Amygdala (tissue), 56 donors: ENCODE measurements at regions not wholly inside any gene's neighbourhood (a gene's known extent, or its start where the extent isn't known, plus 50 kb on each side); places are given as distances from the start of the nearest gene placed in this dataset.
A peak's percentile ranks its signal among the peaks of the same experiment; 100 is the strongest.

Experiments used
- DNase-seq, 56 donors: peaks; one replicate each; lab custom pipeline; 2025; lab: John Stamatoyannopoulos, UW

- DNase-seq: no peak
Observed at GRCh38 chr11:71201936-71202597, 50.3 kb downstream of the SHANK2 start.

DNA sequence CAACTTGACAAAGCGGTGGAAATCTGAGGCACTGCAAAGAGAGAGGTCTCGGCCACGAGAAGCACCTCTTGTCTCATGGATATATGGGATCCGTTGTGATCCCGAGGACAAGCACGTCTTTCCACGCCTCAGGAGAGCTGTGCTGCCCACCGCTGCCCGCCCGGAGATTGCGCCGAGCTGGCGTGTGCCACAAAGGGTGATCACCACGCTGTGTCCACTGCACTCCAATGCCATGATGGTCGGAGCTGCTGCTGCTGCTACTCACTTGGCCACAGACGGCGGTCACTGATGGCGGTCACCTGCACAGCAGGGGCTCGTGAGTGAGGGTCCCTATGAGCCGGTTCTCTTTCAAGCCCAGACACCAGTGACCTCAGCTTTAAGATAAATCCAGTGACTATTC, 51.1 kb downstream of the SHANK2 start:
- peak in 1 of 56 donors; percentile 6 for DNase-seq

DNA sequence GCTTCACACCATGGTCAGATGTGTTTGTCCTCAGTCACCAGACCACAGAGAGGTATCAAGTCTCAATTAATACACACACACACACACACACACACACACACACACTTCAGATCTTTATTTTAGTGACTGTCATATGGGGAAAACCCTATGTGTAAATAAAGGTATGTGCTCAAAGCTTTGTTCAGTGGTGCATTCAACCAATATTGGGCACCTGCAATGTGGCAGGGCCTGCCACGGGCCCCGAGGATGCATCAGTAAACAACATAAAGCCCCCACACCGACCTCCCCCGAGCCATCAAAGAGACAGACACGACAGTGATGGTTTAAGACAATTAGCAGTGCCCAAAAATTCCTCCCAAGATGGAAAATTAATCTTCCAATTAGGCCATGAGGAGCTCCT, 51.6 kb downstream of the SHANK2 start:
- DNase-seq: no peak

- DNase-seq: no peak
Observed at GRCh38 chr11:71200172-71200716, 52.1 kb downstream of the SHANK2 start.

- no peak for DNase-seq
Observed at GRCh38 chr11:71199226-71199820, 53.1 kb downstream of the SHANK2 start.

GRCh38 chr11:71198823-71199165, 53.6 kb downstream of the SHANK2 start:
- no peak for DNase-seq

GRCh38 chr11:71198141-71198822, 54.1 kb downstream of the SHANK2 start:
- no peak for DNase-seq

DNA sequence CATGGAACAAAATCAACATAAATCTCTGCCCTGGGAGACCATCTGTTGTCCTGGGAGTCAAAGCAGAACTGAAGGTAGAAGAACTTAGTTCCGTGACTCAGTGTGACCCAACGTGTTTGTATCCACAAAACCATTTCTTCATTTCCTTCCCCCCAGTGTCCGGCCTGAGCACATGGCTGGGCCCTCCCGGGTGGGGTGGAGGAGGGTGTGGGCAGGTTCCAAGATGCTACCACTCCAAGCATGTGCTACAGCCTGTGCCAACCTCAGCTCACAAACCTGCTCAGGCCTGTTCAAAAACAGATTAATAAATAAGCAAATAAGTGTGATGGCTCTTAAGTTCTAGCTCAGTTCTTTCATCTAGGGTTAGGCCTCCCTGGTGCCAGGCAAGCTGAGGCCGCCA, 55.3 kb downstream of the SHANK2 start:
- no peak for DNase-seq

DNA sequence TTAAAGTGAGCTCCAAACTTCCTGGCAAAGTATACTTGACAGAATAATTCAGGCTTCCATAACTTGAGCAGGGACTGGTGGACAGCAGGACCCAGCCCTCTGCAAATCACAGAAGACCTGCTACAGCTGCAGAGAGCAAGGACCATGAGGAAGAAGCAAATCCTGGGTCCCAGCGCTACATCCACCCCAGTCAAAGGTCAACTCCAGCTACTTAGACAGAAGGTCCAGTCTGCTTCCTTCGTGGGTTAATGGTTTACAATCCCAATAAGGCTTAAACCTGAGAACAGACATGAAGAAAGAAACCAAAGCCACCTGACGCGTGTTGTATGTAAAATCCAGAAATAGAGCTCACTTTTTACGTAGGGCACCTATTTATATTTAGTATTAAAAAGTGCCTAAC, 57.7 kb downstream of the SHANK2 start:
- no peak for DNase-seq

GRCh38 chr11:71193431-71193830, 58.9 kb downstream of the SHANK2 start:
- DNase-seq: no peak

DNA sequence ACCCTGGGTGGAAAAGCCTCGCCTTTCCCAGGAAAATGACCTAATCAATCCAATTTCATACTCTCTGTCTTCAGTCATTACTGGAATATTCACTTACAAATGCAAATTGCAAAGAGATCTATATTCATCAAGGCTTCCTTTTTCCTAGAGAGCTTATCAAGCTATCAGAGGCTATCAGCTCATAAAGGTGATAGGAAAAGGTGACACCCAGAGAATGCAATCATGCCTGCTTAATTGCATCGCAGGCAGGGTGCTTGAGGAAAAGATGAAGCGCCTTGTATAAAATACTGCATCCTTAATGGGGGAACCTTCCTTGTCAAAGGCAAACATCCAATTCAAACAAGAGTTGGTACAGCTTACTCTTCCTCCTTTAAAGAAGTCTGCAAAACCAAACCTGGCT, 59.7 kb downstream of the SHANK2 start:
- no peak for DNase-seq

DNA sequence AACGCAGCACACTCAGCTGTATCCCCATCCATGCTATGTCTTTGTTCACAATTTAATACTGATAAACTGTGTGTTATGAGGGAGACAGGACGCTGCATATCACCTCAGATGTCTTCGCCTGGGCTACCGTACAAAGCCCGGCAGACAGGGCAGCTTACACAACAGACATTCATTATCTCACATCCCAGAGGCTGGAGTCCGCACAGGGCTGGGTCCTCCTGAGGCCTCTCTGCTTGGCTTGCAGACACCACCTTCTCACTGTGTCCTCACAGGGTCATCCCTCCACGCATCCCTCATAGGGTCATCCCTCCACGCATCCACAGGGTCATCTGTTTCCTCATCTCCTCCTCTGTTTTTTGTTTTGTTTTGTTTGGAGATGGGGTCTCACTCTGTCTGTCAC, 61.2 kb downstream of the SHANK2 start:
- DNase-seq: no peak

GRCh38 chr11:71190551-71190950, 61.8 kb downstream of the SHANK2 start:
- DNase-seq: no peak

DNA sequence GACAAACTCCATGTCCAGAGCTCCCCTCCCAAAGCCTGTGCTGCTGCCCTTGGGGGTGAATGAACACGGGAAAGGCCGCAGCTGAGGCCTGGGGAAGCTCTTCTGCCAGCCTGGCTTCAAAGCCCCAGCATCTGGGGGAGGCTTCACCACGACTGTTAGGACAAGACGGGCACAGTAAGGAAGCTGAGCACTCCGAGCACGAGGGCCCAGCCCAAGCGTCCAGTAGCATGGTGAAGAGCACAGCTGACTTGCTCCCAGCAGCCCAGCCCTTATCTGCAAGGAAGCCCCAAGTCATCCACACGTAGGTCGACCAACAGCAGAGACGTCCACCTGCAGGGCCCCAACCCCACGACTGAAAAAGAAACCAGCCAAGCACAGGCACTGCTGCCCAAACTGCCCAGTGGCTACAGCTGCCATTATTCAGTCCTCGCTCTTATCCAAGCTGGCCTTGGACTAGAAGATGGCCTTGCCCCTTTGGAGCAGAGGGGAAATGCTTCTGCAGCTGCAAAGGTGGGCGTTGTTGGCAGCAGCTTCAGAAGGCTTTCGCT, 62.5 kb downstream of the SHANK2 start:
- no peak for DNase-seq

DNA sequence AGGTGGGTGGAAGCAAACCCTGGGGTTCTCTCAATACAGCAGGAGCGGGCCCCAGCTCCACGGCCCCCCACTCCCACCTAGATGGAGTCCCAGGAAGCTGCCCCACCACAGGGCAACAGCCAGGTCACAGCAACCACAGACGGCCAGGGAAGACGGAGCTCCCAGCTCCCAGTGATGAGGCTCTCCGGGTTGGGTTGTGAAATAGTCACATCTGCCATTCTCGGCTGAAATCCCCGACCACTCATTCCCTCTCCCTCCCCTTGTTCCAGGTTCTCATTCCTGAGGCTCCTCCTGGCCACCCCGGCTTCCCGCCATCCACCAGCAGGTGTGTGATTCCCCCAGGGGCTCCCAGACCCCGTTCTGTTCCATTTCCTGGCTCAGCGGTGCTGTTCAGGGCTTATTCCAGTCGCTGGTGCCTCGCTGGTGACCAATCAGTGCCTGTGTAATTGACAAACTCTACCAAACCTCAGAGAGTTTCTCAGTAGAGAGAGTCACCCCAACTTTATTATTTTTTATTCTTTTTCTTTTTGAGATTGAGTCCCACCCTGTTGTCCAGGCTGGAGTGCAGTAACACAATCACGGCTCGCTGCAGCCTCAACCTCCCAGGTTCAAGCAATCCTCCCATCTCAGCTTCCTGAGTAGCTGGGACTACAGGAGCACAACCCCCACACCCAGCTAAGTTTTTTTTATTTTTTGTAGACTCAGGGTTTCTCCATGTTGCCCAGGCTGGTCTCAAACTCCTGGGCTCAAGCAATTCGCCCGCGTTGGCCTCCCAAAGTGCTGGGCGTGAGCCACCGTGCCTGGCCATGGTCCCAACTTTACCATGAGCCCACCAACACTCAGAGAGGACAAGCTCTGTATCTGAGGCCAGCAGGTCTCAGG, 63.2 kb downstream of the SHANK2 start:
- no peak for DNase-seq

GRCh38 chr11:71188073-71188472, 64.3 kb downstream of the SHANK2 start:
- DNase-seq: no peak

DNA sequence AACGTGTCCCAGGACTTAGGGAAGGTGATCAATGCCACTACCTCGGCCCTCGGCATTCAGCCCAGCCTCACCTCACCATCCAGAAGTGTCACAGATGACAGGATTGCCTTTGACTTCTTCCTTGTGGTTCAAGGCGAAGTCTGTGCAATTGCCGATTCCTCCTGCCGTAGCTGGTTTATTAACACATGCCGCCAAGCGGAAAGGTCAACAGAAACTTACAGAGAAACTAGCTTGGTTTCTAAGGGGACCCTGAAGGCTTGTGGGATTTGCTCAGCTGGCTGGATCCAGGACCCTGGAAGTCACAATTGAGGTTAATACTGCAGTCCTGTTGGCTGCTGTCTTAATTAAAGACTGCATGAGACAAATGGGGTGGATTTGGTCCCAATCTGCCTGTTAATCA, 65.6 kb downstream of the SHANK2 start:
- no peak for DNase-seq

DNA sequence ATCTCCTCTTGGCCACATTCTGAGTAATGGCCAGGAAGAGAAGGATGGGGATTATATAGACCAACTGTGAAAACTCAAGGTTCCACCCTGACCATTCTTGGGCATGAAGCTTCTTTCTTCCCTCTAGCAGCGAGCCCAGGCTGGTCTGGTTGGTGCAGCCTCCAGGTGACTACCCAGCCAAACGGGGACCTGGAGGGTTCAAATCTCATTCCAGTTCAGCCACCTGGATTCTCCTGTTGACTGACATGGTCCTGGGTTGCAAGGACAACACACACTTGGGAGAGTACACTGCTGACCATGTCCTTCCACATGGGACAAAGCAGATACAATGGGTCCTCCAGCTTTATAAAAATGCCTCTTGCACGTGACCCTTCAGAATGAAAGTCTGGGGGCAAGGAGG, 67.0 kb downstream of the SHANK2 start:
- no peak for DNase-seq

DNA sequence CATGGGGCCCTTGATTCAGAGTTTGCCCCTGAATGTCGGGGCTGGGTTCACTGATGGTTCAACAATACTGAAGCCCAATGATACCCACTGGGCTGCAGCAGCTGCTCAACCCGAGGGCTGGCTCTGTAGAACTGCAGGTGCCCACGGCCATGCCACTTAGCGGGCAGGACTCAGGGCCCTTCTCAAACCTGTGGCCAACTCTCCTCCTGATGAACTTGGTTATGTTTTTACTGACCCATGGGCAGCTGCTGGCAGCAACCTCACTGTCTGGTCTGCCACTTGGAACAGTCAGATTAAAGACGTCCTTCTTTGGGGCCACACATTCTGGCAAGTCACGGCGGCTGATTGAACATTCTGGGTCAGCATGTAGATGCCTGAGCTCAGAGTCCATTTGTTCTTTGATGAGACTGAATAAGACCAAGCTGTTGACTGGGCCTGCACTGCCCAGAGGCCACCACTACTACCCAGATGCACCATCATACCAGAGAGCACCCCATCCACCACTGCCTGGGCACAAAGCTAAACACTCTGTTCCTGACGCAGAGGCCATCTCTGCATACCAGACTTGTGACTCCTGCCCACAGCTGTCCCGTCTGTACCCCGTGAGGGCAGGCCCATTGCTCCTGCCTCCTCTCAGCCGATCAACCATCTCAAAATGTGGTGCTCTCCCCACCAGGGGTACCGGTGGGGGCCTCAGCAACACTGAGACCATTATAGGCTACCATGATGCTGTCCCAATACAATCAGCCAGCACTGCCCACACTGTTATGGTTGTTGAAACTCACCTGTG, 67.8 kb downstream of the SHANK2 start:
- DNase-seq: no peak

DNA sequence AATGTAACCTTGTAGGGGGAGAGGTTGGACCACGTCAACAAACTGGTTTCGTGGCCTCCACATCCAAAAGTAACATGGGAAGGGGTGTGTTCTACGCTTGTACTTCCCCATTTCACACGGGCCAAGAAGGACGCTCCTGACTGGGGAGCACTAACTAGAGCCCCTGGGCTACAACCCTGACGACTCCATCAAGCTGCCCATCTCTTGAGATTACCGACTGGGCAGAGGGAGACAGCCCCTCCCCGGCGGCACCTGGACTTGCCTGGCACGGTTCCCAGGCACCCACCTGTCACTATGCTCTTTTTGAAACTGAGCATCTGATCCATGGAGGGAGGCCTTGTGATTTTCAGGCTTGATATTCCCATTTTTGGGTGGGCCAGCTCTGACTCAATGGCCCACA, 68.5 kb downstream of the SHANK2 start:
- no peak for DNase-seq
